Panc1 (cell line): ENCODE measurements at regions not wholly inside any gene's neighbourhood (a gene's known extent, or its start where the extent isn't known, plus 50 kb on each side); places are given as distances from the start of the nearest gene placed in this dataset.

Experiments
- ATAC-seq: fragments of 200-7000 bp; cut with Tn5 transposase; 2 replicates; pipeline ENCODE4 v1.9.1; 2020; ENCODE audit warnings: mild to moderate bottlenecking, moderate library complexity
- BruUV-seq: library from RNA; stranded (reverse); fragments of 400-500 nt; replicated peaks from 2 replicates; lab custom pipeline; 2021; lab: Mats Ljungman, UMichigan
- CTCF ChIA-PET: fragments of 300-600 bp; sonication (Branson Sonifier 250); formaldehyde crosslinking; loops from one replicate; lab custom pipeline; 2022; ENCODE audit warnings: antibody characterized with exemption; lab: Charles Lee
- POLR2A ChIA-PET: fragments of 300-600 bp; sonication (Branson Sonifier 250); formaldehyde crosslinking; loops from one replicate; lab custom pipeline; 2022; ENCODE audit warnings: antibody characterized with exemption; lab: Charles Lee
- DNase-seq: peaks from one replicate; pipeline ENCODE4 v3.0.0-alpha.2; 2010; ENCODE audit warnings: low read depth, low spot score
- H3K27ac ChIP-seq: 2 replicates; pipeline ENCODE4 v1.5.1; 2011; ENCODE audit warnings: mild to moderate bottlenecking, low read length, inconsistent platforms
- H3K27me3 ChIP-seq: fragments of 200-500 bp; sonication (Bioruptor generic); 2 replicates; pipeline ENCODE4 v1.6.0; 2014; ENCODE audit warnings: low read length, inconsistent platforms; ENCODE audit not compliant: control insufficient read depth, insufficient read depth
- H3K36me3 ChIP-seq: fragments of 200-500 bp; sonication (Bioruptor generic); 2 replicates; pipeline ENCODE4 v1.5.1; 2014; ENCODE audit warnings: inconsistent platforms, mild to moderate bottlenecking, low read length, moderate library complexity; ENCODE audit not compliant: control insufficient read depth, insufficient read depth
- H3K4me1 ChIP-seq: 2 replicates; pipeline ENCODE4 v1.5.1; 2011; ENCODE audit warnings: inconsistent platforms, mild to moderate bottlenecking, low read length, moderate library complexity; ENCODE audit not compliant: control insufficient read depth, insufficient read depth
- H3K4me3 ChIP-seq, 2 experiments: 2 replicates each; pipeline ENCODE4 v1.5.1; 2011 to 2012; ENCODE audit warnings: low read depth in 2 of 2, low read length in 2 of 2, mild to moderate bottlenecking in 2 of 2, inconsistent platforms in 1 of 2, moderate library complexity in 1 of 2
- H3K9me3 ChIP-seq: fragments of 200-500 bp; sonication (Bioruptor generic); 2 replicates; pipeline ENCODE4 v1.5.1; 2014; ENCODE audit warnings: low read depth, mild to moderate bottlenecking, inconsistent platforms, low read length, moderate library complexity; ENCODE audit not compliant: control insufficient read depth, insufficient read depth
- CTCF ChIP-seq: fragments of 450-650 bp; IDR thresholded peaks from 2 replicates; pipeline ENCODE4 v1.5.1; 2017; ENCODE audit warnings: mild to moderate bottlenecking
- POLR2AphosphoS5 ChIP-seq: IDR thresholded peaks from 2 replicates; pipeline ENCODE4 v1.6.1; 2012; ENCODE audit warnings: mild to moderate bottlenecking, low read depth, low read length, moderate library complexity
- REST ChIP-seq, 2 experiments: IDR thresholded peaks; 2 replicates each; pipeline ENCODE4 v1.6.1; 2011 to 2012; ENCODE audit warnings: low read depth in 2 of 2, control low read depth in 1 of 2, low read length in 1 of 2, mild to moderate bottlenecking in 1 of 2, moderate library complexity in 1 of 2; ENCODE audit not compliant: insufficient read depth in 1 of 2
- SIN3A ChIP-seq: IDR thresholded peaks from 2 replicates; pipeline ENCODE4 v1.6.1; 2012; ENCODE audit warnings: low read depth, mild to moderate bottlenecking, low read length, moderate library complexity, borderline replicate concordance; ENCODE audit not compliant: insufficient read depth
- TCF7L2 ChIP-seq: IDR thresholded peaks from 2 replicates; pipeline ENCODE4 v1.6.1; 2011; ENCODE audit warnings: mild to moderate bottlenecking, low read depth, low read length, inconsistent platforms
- in situ Hi-C: cut with HindIII; loops from 2 replicates; pipeline ENCODE4 v1.10.0; 2016; ENCODE audit warnings: low sequenced_read_pairs, low pct_unique_long_range_greater_than_20kb
- intact Hi-C: fragments of 100-400 bp; cut with micrococcal nuclease; formaldehyde crosslinking; loops from one replicate; pipeline ENCODE4 v1.10.0; 2022; ENCODE audit not compliant: unreplicated experiment

GRCh38 chr5:165126598-165126997, 1621.2 kb downstream of the MAT2B start:
- ChIA-PET POLR2A (no interaction called here), CTCF (no interaction called here)
- no peak for ATAC-seq
- Histone ChIP-seq H3K27me3 (no peaks in the 10 kb centered on the region), H3K36me3 (no peaks in the 10 kb centered on the region), H3K4me1 (no peaks in the 10 kb centered on the region), H3K4me3 (no peak overlapping the region), H3K9me3 (no peaks in the 10 kb centered on the region), H3K27ac (no peak overlapping the region)
- intact Hi-C loops: no loop called here
- no peak for DNase-seq
- no peak for TF ChIP-seq POLR2AphosphoS5
- no peak for TF ChIP-seq REST (IDR thresholded peaks at IDR 0.05; ENCODE audit: insufficient read depth in 1 of 2, low read depth in 2 of 2, low read length in 1 of 2)
- TF ChIP-seq TCF7L2: no peak
- TF ChIP-seq SIN3A: no peak
- TF ChIP-seq CTCF: no peak
- in situ Hi-C loops: no loop called here
- no TSS peak for BruUV-seq

GRCh38 chr5:165127941-165128340, 1622.5 kb downstream of the MAT2B start:
- no TSS peak for BruUV-seq
- no peak overlapping the region for H3K4me3 ChIP-seq
- H3K4me1 ChIP-seq: no peaks in the 10 kb centered on the region
- in situ Hi-C loops: no loop called here
- ChIA-PET CTCF (no interaction called here), POLR2A (no interaction called here)
- DNase-seq (no peak), ATAC-seq (no peak)
- TF ChIP-seq SIN3A (no peak), REST (IDR thresholded peaks at IDR 0.05; ENCODE audit: insufficient read depth in 1 of 2, low read depth in 2 of 2, low read length in 1 of 2) (no peak), POLR2AphosphoS5 (no peak)
- no peaks in the 10 kb centered on the region for H3K9me3 ChIP-seq
- intact Hi-C loops: no loop called here
- no peaks in the 10 kb centered on the region for H3K36me3 ChIP-seq
- H3K27me3 ChIP-seq: no peaks in the 10 kb centered on the region
- no peak overlapping the region for H3K27ac ChIP-seq
